ENCODE measurements at regions not wholly inside any gene's neighbourhood (a gene's known extent, or its start where the extent isn't known, plus 50 kb on each side); places are given as distances from the start of the nearest gene placed in this dataset.

DNA sequence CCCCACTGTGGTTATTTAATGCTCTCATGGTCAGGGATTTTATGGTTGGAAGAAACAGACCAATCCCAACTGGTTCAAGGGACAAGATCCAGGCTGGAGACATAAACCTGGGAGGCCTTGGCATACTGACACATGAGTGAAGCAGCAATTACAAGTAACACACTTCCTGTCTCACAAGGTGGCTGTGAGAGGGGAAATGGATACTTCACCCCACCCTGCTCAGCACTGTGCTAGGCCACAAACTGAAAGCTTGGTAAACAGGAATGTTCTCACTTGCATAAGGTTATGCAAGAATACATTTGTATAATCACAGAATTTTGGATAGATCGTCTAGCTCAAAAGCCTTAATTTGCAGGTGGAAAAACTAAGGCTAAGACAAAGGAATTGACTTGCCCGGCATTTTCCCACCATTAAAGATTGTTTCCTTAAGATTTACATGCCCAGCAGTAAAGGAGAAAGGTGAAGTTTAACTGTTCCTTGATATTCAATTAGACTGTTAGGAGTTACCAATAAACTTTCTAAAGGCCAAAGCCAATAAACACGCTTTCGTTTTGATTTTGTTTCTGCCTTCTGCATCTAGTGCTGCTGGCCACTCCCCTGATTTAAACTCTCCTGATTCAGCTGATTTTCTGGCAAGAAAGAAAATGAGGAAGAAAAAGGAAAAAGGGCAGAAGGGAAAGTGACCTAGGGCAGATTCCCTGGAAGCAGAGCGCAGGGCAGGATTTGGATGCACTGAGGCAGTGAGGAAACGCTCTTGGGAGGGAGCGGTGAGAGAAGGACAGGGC is 215.6 kb upstream of the CDH5 start:
- TF ChIP-seq CTCF (conservative IDR thresholded peaks at IDR 0.05; ENCODE audit: low read depth, low read length): no peak
- no peak overlapping the region for H3K4me3 ChIP-seq (ENCODE audit: low read depth, low read length)
- DNase-seq (ENCODE audit: low read depth): no peak

DNA sequence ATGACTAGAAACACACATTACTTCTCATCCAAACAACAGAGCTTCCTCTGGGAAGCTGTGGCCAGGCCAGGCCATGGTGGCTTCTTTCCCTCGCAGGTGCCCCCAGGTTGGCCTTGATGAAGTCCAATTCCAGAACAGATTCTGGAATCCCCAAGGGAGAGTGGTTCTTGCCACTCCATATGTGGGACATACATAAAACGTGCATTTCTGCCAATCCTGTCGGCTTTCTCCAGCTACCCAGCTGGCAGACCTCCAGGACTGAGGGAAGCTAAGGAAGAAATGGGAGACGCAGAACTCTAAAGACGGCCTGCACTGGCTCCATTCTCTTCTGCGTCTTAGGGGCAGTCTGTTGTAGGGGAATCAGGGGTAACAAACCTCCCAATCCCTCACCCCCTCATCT is 219.2 kb upstream of the CDH5 start:
- no peak for DNase-seq (ENCODE audit: low read depth)
- TF ChIP-seq CTCF (conservative IDR thresholded peaks at IDR 0.05; ENCODE audit: low read depth, low read length): no peak
- H3K4me3 ChIP-seq (ENCODE audit: low read depth, low read length): no peak overlapping the region

DNA sequence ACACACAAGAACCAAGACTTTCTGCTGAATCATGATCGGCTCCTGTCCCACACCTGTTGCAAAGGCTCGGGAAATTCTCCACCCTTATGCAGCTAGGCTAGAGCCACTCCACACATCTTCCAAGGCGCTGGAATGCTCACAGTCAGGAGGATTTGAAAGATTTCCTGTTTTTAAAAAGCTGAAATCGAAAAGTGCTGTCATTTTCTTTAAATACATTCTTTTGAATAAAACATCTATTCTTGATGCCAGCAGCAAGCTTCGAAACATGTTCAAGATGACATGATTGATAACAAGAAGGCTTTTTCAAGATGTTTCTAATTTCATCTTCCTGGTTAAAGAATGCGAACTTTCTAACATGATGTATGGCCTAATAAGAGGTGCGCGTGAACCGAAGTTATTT is 219.7 kb upstream of the CDH5 start:
- no peak for TF ChIP-seq CTCF (conservative IDR thresholded peaks at IDR 0.05; ENCODE audit: low read depth, low read length)
- no peak overlapping the region for H3K4me3 ChIP-seq (ENCODE audit: low read depth, low read length)
- no peak for DNase-seq (ENCODE audit: low read depth)

- H3K4me3 ChIP-seq (ENCODE audit: low read depth, low read length): no peak overlapping the region
- TF ChIP-seq CTCF (conservative IDR thresholded peaks at IDR 0.05; ENCODE audit: low read depth, low read length): no peak
- DNase-seq (ENCODE audit: low read depth): no peak
These were observed 221.8 kb upstream of the CDH5 start for GRCh38 chr16:66144641-66145040.

DNA sequence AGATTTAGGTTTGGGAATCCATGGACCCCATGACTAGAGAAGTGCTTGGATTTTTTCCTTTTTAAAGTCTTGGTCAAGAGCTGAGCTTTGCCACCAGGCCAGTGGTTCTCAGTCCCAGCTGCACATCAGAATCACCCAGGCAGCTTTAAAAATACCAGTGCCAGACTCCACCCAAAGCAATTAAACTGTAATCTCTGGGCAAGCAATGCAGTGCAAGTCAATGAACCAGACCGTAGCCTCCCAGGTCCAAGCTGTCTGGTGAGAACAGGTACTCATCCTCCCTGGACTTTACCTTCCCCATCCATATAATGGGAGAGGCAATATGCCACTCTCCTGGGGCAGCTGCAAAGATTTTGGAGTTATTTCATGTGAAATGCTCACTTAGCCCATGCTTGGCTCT is 223.1 kb upstream of the CDH5 start:
- no peak overlapping the region for H3K4me3 ChIP-seq (ENCODE audit: low read depth, low read length)
- no peak for TF ChIP-seq CTCF (conservative IDR thresholded peaks at IDR 0.05; ENCODE audit: low read depth, low read length)
- no peak for DNase-seq (ENCODE audit: low read depth)

GRCh38 chr16:66141885-66142284 is 224.6 kb upstream of the CDH5 start:
- no peak for DNase-seq (ENCODE audit: low read depth)
- no peak overlapping the region for H3K4me3 ChIP-seq (ENCODE audit: low read depth, low read length)
- no peak for TF ChIP-seq CTCF (conservative IDR thresholded peaks at IDR 0.05; ENCODE audit: low read depth, low read length)

DNA sequence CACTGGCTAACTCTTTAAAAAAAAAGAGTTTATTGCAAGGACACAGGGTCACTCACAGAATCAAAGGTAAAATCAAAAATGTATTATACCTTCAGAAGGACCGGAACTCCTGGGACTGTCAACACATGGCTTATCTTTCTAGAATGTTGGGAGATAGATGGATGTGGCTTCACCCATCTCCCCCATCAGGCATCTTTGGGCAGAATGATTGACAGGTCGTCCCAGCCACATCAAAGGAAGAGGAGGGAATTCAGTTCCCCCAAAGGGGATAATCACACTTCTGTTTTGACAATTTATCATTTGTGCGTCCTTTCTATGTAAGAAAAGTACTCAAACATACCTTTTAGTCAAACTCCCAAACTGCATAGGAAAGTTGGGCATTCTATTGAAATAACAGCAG is 228.6 kb upstream of the CDH5 start:
- no peak overlapping the region for H3K4me3 ChIP-seq (ENCODE audit: low read depth, low read length)
- no peak for DNase-seq (ENCODE audit: low read depth)
- no peak for TF ChIP-seq CTCF (conservative IDR thresholded peaks at IDR 0.05; ENCODE audit: low read depth, low read length)
